ENCODE measurements at regions not wholly inside any gene's neighbourhood (a gene's known extent, or its start where the extent isn't known, plus 50 kb on each side); places are given as distances from the start of the nearest gene placed in this dataset.

- Histone ChIP-seq H3K36me3 (no peaks in the 10 kb centered on the region), H3K27ac (no peak overlapping the region), H3K27me3 (no peaks in the 10 kb centered on the region), H3K4me1 (ENCODE audit: insufficient read depth) (no peaks in the 10 kb centered on the region), H3K4me3 (no peak overlapping the region), H3K9me3 (no peaks in the 10 kb centered on the region)
- no peak for DNase-seq
- intact Hi-C loops (cut with DNase I) = loop anchor here in 1 of 4 donors (10.0 kb wide), 1 partner anchor 138 kb away; no protein-coding TSS in a partner anchor
- no peak for TF ChIP-seq EP300 (IDR thresholded peaks at IDR 0.05)
- no peak for TF ChIP-seq POLR2A (IDR thresholded peaks at IDR 0.05)
- TF ChIP-seq CTCF (IDR thresholded peaks at IDR 0.05) = no peak
- 93 to 96% (median 93%) methylated on average over 7 of the region's 7 CpGs for WGBS, 3 donors
These were observed 511.4 kb upstream of the MYT1L start for GRCh38 chr2:2842466-2842865.

GRCh38 chr2:2840681-2841300 lies 509.7 kb upstream of the MYT1L start:
- Histone ChIP-seq H3K4me1 (ENCODE audit: insufficient read depth) (no peaks in the 10 kb centered on the region), H3K27ac (no peak overlapping the region), H3K4me3 (no peak overlapping the region), H3K27me3 (no peaks in the 10 kb centered on the region), H3K9me3 (no peaks in the 10 kb centered on the region), H3K36me3 (no peaks in the 10 kb centered on the region)
- TF ChIP-seq EP300 (IDR thresholded peaks at IDR 0.05) (no peak), CTCF (IDR thresholded peaks at IDR 0.05) (no peak), POLR2A (IDR thresholded peaks at IDR 0.05) (no peak)
- no peak for DNase-seq
- intact Hi-C loops (cut with DNase I) = loop anchor here in 1 of 4 donors (10.0 kb wide), 1 partner anchor 136 kb away; no protein-coding TSS in a partner anchor
- 89 to 92% (median 90%) methylated on average over 17 of the region's 17 CpGs for WGBS, 3 donors

GRCh38 chr2:2839782-2840531 lies 508.9 kb upstream of the MYT1L start:
- WGBS, 3 donors = 59 to 68% (median 66%) methylated on average over 13 of the region's 13 CpGs
- no peak for DNase-seq

GRCh38 chr2:2839393-2839781 lies 508.3 kb upstream of the MYT1L start:
- no peak overlapping the region for H3K27ac ChIP-seq
- H3K4me3 ChIP-seq = no peak overlapping the region
- DNase-seq = no peak
- WGBS, 3 donors = 59 to 63% (median 62%) methylated on average over 7 of the region's 7 CpGs
- H3K4me1 ChIP-seq (ENCODE audit: insufficient read depth) = no peaks in the 10 kb centered on the region
- H3K9me3 ChIP-seq = no peaks in the 10 kb centered on the region
- H3K36me3 ChIP-seq = no peaks in the 10 kb centered on the region
- TF ChIP-seq POLR2A (IDR thresholded peaks at IDR 0.05) = no peak
- no peaks in the 10 kb centered on the region for H3K27me3 ChIP-seq
- intact Hi-C loops (cut with DNase I) = no loop called here

More at GRCh38 chr2:2839782-2840531, 508.9 kb upstream of the MYT1L start:
- H3K4me1 ChIP-seq (ENCODE audit: insufficient read depth) = no peaks in the 10 kb centered on the region
- H3K9me3 ChIP-seq = no peaks in the 10 kb centered on the region
- no peak for TF ChIP-seq CTCF (IDR thresholded peaks at IDR 0.05)
- TF ChIP-seq POLR2A (IDR thresholded peaks at IDR 0.05) = no peak
- TF ChIP-seq EP300 (IDR thresholded peaks at IDR 0.05) = no peak
- intact Hi-C loops (cut with DNase I) = loop anchor here in 1 of 4 donors (10.0 kb wide), 1 partner anchor 135 kb away; no protein-coding TSS in a partner anchor
- no peaks in the 10 kb centered on the region for H3K27me3 ChIP-seq
- H3K4me3 ChIP-seq = no peak overlapping the region
- H3K27ac ChIP-seq = no peak overlapping the region
- no peaks in the 10 kb centered on the region for H3K36me3 ChIP-seq

- Histone ChIP-seq H3K9me3 (no peaks in the 10 kb centered on the region), H3K36me3 (no peaks in the 10 kb centered on the region), H3K27me3 (no peaks in the 10 kb centered on the region), H3K27ac (no peak overlapping the region), H3K4me1 (ENCODE audit: insufficient read depth) (no peaks in the 10 kb centered on the region), H3K4me3 (no peak overlapping the region)
- no peak for TF ChIP-seq POLR2A (IDR thresholded peaks at IDR 0.05)
- no peak for TF ChIP-seq CTCF (IDR thresholded peaks at IDR 0.05)
- TF ChIP-seq EP300 (IDR thresholded peaks at IDR 0.05) = no peak
- intact Hi-C loops (cut with DNase I) = no loop called here
- WGBS, 3 donors = 86 to 96% (median 89%) methylated on average over 3 of the region's 3 CpGs
- DNase-seq = no peak
These were observed 507.4 kb upstream of the MYT1L start for GRCh38 chr2:2838548-2838845.
